IMR-90 (cell line): ENCODE measurements at regions not wholly inside any gene's neighbourhood (a gene's known extent, or its start where the extent isn't known, plus 50 kb on each side); places are given as distances from the start of the nearest gene placed in this dataset.

Experiments
- FOS ChIP-seq: fragments of 150-350 bp; IDR thresholded peaks from 2 replicates; pipeline ENCODE4 v1.6.1; 2016; ENCODE audit warnings: low read depth, low read length
- MAFK ChIP-seq: IDR thresholded peaks from 2 replicates; pipeline ENCODE4 v1.6.1; 2012; ENCODE audit warnings: low read depth, low read length, improper control_type of control experiment
- MAZ ChIP-seq: IDR thresholded peaks from 2 replicates; pipeline ENCODE4 v1.6.1; 2012; ENCODE audit warnings: low read depth, mild to moderate bottlenecking, low read length, improper control_type of control experiment, moderate library complexity, borderline replicate concordance
- MXI1 ChIP-seq: IDR thresholded peaks from 2 replicates; pipeline ENCODE4 v1.6.1; 2012; ENCODE audit warnings: low read depth, mild to moderate bottlenecking, low read length, moderate library complexity, borderline replicate concordance
- NFE2L2 ChIP-seq: fragments of 150-350 bp; IDR thresholded peaks from 2 replicates; pipeline ENCODE4 v1.6.1; 2016; ENCODE audit warnings: low read depth, mild to moderate bottlenecking, low read length
- POLR2A ChIP-seq: IDR thresholded peaks from 2 replicates; pipeline ENCODE4 v1.6.1; 2012; ENCODE audit warnings: mild to moderate bottlenecking, low read depth, low read length
- RAD21 ChIP-seq: IDR thresholded peaks from 2 replicates; pipeline ENCODE4 v1.6.1; 2012; ENCODE audit warnings: low read length, improper control_type of control experiment
- RCOR1 ChIP-seq: IDR thresholded peaks from 2 replicates; pipeline ENCODE4 v1.6.1; 2012; ENCODE audit warnings: mild to moderate bottlenecking, low read length, improper control_type of control experiment; ENCODE audit not compliant: insufficient replicate concordance
- RFX5 ChIP-seq: IDR thresholded peaks from 2 replicates; pipeline ENCODE4 v1.8.0; 2012; ENCODE audit warnings: low read depth, mild to moderate bottlenecking, low read length, moderate library complexity
- TF ChIP-seq, protein P1 (sequence below): conservative IDR thresholded peaks from 2 replicates; pipeline ENCODE4 v1.5.1; 2012; ENCODE audit warnings: mild to moderate bottlenecking, low read depth, low read length, improper control_type of control experiment
- TF ChIP-seq, protein P2 (sequence below): fragments of 150-350 bp; IDR thresholded peaks from 2 replicates; pipeline ENCODE4 v1.6.1; 2017; ENCODE audit warnings: mild to moderate bottlenecking, antibody characterized with exemption, low read length, low read depth

DNA sequence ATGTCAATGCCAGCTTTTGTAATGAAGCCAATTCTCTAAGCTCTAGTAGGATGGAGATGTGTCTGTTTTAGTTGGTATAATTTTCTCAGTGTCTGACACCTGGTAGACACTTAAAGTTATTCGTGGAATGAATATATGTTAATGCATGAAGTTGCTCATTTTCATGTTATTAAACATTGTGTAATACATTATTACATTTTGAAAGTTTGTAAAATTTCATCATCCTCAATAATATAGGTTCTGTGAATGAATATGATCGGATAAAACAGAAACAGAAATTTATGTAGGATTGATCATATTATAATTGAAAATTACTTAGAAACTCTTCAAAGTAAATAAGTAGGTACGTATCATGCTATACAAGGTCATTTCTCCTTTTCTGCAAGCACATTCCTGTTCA, 625.3 kb downstream of the PLA2G4A start:
- TF ChIP-seq, protein P1, sequence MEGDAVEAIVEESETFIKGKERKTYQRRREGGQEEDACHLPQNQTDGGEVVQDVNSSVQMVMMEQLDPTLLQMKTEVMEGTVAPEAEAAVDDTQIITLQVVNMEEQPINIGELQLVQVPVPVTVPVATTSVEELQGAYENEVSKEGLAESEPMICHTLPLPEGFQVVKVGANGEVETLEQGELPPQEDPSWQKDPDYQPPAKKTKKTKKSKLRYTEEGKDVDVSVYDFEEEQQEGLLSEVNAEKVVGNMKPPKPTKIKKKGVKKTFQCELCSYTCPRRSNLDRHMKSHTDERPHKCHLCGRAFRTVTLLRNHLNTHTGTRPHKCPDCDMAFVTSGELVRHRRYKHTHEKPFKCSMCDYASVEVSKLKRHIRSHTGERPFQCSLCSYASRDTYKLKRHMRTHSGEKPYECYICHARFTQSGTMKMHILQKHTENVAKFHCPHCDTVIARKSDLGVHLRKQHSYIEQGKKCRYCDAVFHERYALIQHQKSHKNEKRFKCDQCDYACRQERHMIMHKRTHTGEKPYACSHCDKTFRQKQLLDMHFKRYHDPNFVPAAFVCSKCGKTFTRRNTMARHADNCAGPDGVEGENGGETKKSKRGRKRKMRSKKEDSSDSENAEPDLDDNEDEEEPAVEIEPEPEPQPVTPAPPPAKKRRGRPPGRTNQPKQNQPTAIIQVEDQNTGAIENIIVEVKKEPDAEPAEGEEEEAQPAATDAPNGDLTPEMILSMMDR, result no peak
- TF ChIP-seq MXI1 (no peak), NFE2L2 (no peak), RFX5 (no peak), MAFK (no peak), POLR2A (no peak), RAD21 (no peak), MAZ (no peak), RCOR1 (no peak), FOS (no peak)
- TF ChIP-seq, protein P2, sequence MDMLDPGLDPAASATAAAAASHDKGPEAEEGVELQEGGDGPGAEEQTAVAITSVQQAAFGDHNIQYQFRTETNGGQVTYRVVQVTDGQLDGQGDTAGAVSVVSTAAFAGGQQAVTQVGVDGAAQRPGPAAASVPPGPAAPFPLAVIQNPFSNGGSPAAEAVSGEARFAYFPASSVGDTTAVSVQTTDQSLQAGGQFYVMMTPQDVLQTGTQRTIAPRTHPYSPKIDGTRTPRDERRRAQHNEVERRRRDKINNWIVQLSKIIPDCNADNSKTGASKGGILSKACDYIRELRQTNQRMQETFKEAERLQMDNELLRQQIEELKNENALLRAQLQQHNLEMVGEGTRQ, result no peak
